ENCODE measurements at regions not wholly inside any gene's neighbourhood (a gene's known extent, or its start where the extent isn't known, plus 50 kb on each side); places are given as distances from the start of the nearest gene placed in this dataset.

DNA sequence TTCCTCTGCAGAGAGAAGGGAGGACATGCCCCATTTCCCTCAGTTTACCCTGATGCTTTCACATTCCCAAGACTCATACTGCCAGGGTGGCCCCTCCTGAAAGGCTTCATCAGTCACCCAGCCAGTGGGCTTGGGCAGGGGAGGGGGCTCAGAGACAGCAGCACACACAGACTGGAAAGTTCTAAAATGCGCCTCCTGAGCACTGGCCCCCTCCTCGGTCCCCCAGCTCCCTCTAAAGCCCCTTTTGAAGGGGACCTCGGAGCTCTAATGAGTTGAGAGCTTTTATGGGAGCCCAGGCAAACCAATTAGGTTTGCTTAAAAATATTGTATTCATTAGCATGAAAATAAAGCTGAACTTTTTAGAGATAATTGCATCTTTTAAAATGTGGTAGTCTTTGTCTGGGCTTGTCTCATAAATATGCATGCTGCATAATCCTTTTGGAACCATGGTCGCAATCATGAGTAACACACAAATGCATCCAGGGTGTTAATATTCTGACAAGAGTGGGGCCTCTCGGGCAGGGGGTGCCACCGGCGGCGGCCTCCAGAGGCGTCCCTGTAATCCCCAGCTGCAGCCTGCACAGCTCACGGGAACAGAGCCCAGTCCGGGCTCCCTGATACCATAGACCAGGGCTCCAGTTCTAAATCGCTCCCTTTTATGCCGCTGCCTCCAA lies 78.5 kb downstream of the RPLP1 start:
- DNase-seq (ENCODE audit: low read depth, low spot score) = no peak

DNA sequence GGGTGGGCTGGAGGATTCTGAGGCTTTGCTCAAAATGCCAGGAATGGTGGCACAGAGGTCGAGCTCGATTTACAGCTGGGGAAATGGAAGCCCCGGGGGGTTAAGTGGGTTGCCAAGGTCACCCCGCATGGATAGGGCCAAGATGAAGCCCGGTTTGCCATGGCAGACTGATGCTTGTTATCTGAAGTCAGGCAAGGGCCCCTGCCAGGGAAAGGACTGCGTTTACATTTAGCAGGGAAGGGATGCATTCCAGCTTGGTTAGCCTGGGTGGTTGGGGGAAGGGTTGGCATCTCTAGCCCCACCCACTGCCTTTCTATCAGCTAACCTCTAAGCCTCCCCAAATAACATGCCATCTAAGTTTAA lies 79.0 kb downstream of the RPLP1 start:
- no peak for DNase-seq (ENCODE audit: low read depth, low spot score)

DNA sequence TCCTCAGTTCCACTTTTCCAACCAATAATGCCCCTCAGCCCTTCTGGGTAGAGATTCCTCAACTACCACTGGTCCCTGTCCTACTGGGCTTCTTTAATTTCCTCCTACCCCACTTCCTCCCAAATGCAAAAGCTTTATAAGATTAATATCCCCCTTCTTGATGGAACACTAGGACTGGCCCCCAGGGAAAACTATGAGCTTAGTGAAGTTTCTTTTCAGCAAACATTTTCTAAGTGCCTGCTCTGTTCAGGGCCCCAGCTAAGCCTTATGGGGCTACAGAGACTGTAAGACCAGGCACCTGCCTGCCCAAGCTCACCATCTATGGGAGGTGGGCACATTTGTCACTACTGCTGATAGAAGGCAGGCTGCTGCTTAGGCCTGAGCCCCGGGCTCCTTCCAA lies 79.4 kb downstream of the RPLP1 start:
- no peak for DNase-seq (ENCODE audit: low read depth, low spot score)

GRCh38 chr15:69532856-69533255 lies 80.2 kb downstream of the RPLP1 start:
- DNase-seq (ENCODE audit: low read depth, low spot score) = no peak

- no peak for DNase-seq (ENCODE audit: low read depth, low spot score)
Measured at GRCh38 chr15:69533522-69533921, 80.9 kb downstream of the RPLP1 start.

DNA sequence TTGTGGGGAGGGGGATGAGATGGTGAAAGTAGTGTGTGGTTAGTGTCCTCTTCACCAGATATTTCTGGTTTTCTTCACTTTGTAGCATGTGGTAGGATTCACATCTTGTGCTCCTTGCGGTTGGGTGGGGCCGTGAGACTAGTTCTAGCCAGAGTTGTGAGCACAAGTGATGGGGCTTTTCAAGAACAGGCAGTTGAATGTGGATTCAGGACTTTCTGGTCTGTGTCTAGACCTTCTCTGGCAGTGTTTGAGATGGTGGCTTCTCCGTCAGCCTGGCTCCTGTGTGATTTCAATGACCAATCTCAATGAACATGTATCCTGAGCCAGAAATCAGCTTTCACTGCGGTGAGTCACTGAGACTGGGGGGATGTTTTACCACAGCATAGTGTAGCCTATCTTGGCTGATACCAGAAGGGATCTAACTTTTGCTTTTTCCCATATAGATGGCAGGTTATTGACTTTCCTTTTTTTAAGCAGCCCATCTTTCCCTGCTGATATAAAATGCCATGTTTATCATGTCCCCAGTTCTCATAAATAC lies 82.6 kb downstream of the RPLP1 start:
- no peak for DNase-seq (ENCODE audit: low read depth, low spot score)

GRCh38 chr15:69535998-69536397 lies 83.4 kb downstream of the RPLP1 start:
- no peak for DNase-seq (ENCODE audit: low read depth, low spot score)

- no peak for DNase-seq (ENCODE audit: low read depth, low spot score)
Measured at GRCh38 chr15:69536726-69537512, 84.3 kb downstream of the RPLP1 start.

DNA sequence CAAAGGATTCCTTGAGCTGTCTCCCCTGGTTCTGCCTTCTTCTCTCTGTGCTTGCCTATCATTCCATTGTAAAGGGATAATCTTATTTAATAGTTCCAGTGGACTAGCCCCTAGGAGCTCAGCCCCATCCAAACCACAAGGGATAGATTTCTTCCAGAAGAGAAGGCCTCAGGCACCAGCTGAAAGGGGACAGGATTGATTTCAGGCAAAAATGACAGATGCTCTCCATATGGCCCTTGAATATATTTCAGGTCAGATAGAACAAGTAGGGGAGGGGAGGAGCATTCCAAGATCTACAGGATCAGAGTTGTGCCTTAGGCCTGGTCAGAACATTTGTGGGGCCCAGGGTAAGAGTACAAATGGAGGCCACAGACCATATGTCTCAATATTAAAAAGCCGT lies 85.3 kb downstream of the RPLP1 start:
- no peak for DNase-seq (ENCODE audit: low read depth, low spot score)

GRCh38 chr15:69538379-69538778 lies 85.8 kb downstream of the RPLP1 start:
- no peak for DNase-seq (ENCODE audit: low read depth, low spot score)

DNA sequence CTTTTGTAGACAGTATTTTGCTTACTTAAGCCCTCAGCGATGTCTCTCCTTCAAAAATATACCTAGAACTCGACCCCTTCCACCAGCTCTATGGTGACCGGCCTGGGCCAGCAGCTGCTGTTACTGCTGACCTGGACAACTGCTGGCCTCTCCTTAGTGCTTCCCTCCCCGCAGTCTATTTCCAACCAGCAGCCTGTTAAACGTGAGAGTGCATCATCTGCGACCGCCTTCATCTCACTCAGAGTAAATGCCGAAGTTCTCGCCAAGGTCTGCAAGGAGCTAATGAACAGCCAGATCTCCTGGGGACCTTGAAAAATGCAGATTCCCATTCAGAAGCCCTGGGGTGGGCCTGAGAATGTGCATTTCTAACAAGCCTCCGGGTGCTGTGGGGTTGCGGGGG lies 86.7 kb downstream of the RPLP1 start:
- no peak for DNase-seq (ENCODE audit: low read depth, low spot score)

- DNase-seq (ENCODE audit: low read depth, low spot score) = no peak
Measured at GRCh38 chr15:69540622-69541021, 88.0 kb downstream of the RPLP1 start.

DNA sequence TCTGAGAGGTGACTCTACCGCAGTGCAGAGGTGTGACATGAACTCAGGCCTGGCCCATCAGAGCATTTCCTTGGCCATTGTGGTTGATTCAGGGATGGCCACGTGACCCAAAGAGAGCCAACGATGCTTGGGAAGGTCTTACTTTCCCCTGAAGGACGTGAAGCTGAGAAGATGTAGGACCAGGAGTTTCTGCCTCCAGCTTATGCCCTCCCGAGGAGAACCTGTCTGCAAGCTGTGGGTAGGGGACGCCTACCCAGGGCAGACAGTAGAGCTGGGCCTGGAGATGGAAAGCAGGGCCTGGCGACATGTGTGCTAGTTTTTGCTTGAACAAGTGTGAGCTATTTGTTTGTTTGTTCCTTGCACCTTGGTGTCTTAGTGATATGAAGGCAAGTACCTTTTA lies 89.4 kb downstream of the RPLP1 start:
- no peak for DNase-seq (ENCODE audit: low read depth, low spot score)

DNA sequence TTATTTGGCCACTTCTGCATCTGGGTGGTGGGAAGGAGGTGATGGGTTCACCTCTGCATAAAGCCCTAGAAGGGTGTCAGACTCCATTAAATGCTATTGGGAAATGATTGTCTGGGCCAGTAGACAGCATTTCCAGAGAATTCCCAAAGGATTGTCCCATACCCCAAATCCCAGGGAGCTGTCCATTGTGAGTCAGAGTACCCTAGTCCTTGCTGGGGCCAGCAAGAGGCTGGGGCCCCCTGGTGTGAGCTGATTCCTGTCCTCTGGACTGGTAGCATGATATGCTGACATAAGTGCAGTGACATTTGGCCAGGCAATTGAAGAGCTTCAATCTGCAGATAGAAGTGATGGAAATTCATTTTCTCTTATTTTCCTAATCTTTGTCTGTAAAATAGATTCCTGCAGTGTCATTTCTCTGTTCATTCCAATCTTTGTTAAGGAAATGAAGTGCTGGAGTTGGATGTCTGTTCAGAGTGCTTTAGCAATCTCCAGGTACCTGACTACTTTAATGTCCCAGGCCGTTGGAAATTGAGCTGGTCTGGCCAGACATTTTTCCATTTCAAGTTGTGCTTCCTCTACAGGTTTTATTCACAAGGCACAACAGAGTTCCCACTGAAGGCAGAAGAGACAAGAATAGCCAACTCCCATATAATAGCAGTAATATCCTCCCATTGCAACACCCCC lies 91.2 kb downstream of the RPLP1 start:
- DNase-seq (ENCODE audit: low read depth, low spot score) = no peak

DNA sequence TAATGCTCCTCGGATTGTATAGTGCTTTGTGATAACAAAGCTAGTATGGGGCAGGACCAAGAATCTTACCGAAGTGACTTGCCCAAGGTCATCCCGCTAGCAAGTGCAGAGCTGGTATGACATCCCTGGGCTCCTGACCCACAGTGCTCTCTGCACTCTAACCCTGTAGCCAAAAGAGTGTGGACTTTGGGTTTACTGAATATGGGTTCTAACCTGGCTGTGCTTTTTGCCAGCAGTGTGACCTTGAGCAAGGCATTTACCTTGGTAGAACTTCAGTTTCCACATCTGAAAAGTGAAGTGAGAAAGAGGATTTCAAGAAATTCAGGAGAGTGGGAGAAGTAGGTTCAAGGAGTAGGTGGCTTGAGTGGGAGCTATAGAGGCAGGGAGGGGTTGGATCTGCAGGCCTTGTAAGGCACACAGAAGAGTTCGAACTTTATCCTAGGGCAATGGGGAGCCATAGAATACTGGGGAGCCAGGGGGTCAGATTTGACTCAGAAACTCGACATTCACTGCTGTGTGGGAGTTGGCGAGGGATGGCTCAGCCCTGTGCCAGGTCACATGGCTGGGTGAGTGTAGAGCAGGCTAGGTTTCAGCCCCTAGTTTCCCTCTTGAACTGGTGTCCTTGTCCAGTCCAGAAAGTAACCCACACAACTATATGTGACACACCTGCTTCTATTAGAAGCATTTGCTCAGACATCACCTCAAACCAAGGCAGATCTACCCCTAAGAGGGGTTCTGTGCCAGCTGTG lies 91.9 kb downstream of the RPLP1 start:
- DNase-seq (ENCODE audit: low read depth, low spot score) = no peak

GRCh38 chr15:69546182-69546581 lies 93.6 kb downstream of the RPLP1 start:
- DNase-seq (ENCODE audit: low read depth, low spot score) = no peak

- no peak for DNase-seq (ENCODE audit: low read depth, low spot score)
Measured at GRCh38 chr15:69548395-69549180, 96.0 kb downstream of the RPLP1 start.

DNA sequence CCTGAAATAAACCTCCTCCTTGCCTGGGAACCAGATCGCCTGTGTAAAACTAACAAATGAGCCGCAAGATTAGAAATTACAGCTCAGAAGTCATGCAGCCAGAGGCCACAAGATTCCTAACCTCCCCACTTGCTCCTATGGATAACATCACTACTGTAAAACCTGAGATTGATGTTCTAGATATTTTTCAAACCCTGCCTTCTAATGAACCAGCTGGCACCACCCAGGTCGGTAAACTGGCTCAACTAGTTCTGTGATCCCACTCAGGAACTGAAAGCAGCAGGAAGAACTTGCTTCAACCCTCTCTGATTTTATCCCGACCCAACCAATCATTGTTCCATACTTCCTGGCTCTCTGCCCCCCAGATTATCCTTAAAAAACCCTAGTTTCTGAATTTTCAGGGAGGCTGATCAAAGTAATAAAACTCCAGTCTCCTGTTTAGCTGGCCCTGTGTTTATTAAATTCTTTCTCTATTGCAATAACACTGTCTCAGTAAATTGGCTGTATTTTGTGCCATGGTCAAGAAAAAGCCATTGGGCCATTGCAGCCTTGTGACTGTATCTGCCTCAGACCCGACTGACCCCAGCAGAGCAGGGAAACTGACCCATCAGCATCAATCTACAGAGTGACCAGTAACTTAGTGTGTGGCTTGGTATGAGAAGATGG lies 98.9 kb downstream of the RPLP1 start:
- DNase-seq (ENCODE audit: low read depth, low spot score) = no peak

DNA sequence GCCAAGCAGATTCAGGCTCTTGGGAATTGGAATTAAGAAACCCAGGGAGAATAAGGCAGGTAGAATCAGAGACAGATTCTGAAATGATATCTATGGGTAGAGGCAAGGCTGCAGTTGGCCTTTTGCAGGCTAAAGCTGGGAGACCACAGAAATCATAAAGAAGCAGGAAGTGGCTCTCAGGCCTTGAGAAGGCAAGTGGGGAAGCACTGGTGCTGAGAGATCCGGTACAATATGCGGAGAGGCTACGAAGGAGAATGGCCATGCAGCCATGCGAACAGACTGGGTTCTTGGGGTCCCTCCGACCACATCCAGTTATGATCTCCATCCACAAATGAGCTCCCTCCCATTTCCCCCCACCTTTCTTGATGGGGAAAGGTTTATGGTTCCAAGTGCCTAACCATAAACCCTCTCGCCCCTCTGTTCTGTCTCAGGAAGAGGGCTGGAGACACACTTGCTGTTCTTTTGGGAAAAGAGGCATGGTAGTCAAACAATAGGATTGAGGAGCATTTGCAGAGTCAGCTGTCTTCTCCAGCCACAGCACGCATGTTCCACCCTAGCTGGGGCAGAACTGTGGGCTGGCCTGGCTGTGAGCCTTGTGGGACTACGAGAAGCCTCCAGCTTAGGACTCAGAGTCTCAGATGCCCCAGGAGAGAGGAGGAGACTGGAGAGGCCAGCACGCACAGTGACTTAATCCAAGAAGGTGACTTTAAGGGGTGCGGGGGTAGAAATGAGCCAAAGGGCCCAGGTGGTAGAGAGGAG lies 99.6 kb downstream of the RPLP1 start:
- DNase-seq (ENCODE audit: low read depth, low spot score) = no peak

GRCh38 chr15:69553686-69554085 lies 101.1 kb downstream of the RPLP1 start:
- DNase-seq (ENCODE audit: low read depth, low spot score) = no peak
